Neural progenitor cell (in vitro differentiated cells): ENCODE measurements at regions not wholly inside any gene's neighbourhood (a gene's known extent, or its start where the extent isn't known, plus 50 kb on each side); places are given as distances from the start of the nearest gene placed in this dataset.

ENCODE experiments used
- EZH2 ChIP-seq: fragments of 200-600 bp; sonication (generic); IDR thresholded peaks from 2 replicates; pipeline ENCODE4 v1.6.1; 2017; ENCODE audit warnings: antibody characterized with exemption, mild to moderate bottlenecking, moderate library complexity
- EZH2phosphoT487 ChIP-seq: fragments of 200-600 bp; sonication (generic); IDR thresholded peaks from 2 replicates; pipeline ENCODE4 v1.6.1; 2017; ENCODE audit warnings: antibody characterized with exemption
- TF ChIP-seq, protein P1 (sequence below): fragments of 200-600 bp; sonication (generic); IDR thresholded peaks from 2 replicates; pipeline ENCODE4 v1.5.1; 2017; ENCODE audit warnings: antibody characterized with exemption, mild to moderate bottlenecking

DNA sequence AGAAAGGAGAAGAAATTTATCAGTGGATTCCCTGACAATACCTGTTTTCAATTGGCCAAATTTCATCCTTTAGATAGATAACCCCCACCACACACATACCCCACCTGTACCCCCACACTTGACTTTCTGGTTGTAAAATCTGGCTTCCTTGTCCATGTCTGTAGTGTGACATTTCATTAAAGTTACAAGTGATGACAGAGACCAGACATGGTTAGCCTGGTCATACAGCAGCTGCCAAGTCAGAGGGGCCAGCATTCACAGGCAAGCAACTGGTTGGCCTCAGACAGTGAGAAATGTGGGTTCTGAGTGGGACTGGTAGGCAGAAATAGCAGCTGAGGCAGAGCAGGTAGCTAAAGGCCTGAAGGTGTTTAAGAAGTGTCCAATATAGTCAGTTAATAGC lies 238.6 kb upstream of the SOX14 start:
- TF ChIP-seq, protein P1, sequence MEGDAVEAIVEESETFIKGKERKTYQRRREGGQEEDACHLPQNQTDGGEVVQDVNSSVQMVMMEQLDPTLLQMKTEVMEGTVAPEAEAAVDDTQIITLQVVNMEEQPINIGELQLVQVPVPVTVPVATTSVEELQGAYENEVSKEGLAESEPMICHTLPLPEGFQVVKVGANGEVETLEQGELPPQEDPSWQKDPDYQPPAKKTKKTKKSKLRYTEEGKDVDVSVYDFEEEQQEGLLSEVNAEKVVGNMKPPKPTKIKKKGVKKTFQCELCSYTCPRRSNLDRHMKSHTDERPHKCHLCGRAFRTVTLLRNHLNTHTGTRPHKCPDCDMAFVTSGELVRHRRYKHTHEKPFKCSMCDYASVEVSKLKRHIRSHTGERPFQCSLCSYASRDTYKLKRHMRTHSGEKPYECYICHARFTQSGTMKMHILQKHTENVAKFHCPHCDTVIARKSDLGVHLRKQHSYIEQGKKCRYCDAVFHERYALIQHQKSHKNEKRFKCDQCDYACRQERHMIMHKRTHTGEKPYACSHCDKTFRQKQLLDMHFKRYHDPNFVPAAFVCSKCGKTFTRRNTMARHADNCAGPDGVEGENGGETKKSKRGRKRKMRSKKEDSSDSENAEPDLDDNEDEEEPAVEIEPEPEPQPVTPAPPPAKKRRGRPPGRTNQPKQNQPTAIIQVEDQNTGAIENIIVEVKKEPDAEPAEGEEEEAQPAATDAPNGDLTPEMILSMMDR: no peak
- TF ChIP-seq EZH2: no peak
- no peak for TF ChIP-seq EZH2phosphoT487
